Right lobe of liver (tissue), 6 donors: ENCODE measurements at regions not wholly inside any gene's neighbourhood (a gene's known extent, or its start where the extent isn't known, plus 50 kb on each side); places are given as distances from the start of the nearest gene placed in this dataset.
"Not testable (repeated sequence)": the region's sequence is repeated elsewhere in the genome, so short reads cannot be mapped to it uniquely, and the experiment has no call there.

Source experiments
- ATAC-seq, 4 donors: fragments of 200-7000 bp; cut with Tn5 transposase; one replicate each; pipeline ENCODE4 v1.9.1; 2020; ENCODE audit warnings: mild to moderate bottlenecking in 4 of 4, moderate library complexity in 4 of 4
- DNase-seq, 3 donors: peaks; one replicate each; pipeline ENCODE4 v3.0.0-alpha.2; 2020
- H3K27ac ChIP-seq, 3 donors: fragments of 200-600 bp; one replicate each; pipeline ENCODE4 v1.8.0; 2022
- H3K27me3 ChIP-seq, 2 donors: fragments of 200-600 bp; one replicate each; pipeline ENCODE4 v1.8.0; 2022
- H3K36me3 ChIP-seq, 4 donors: fragments of 200-600 bp; sonication (generic) in 1 of 4; one replicate each; pipeline versions ENCODE4 v1.5.1 to v1.8.0; 2017 to 2022; ENCODE audit warnings: control low read depth in 1 of 4
- H3K4me1 ChIP-seq, 4 donors: fragments of 200-600 bp; sonication (generic) in 1 of 4; one replicate each; pipeline versions ENCODE4 v1.5.1 to v1.8.0; 2017 to 2022; ENCODE audit warnings: control low read depth in 1 of 4
- H3K4me3 ChIP-seq, 3 donors: fragments of 200-600 bp; one replicate each; pipeline ENCODE4 v1.8.0; 2022
- H3K9me3 ChIP-seq, 4 donors: fragments of 200-600 bp; sonication (generic) in 1 of 4; one replicate each; pipeline versions ENCODE4 v1.5.1 to v1.8.0; 2017 to 2022; ENCODE audit warnings: control low read depth in 1 of 4
- POLR2A ChIP-seq: fragments of 450-650 bp; IDR thresholded peaks from one replicate; pipeline ENCODE4 v1.6.1; 2017; ENCODE audit warnings: antibody characterized with exemption, mild to moderate bottlenecking
- WGBS: methylation state at CpG from one replicate; pipeline ENCODE4 v1.1.6; 2018; ENCODE audit warnings: low coverage, low lambda C conversion rate; ENCODE audit not compliant: insufficient coverage; ENCODE audit errors: missing lambda C conversion rate; 5-methylcytosine and 5-hydroxymethylcytosine counted together
- intact Hi-C, 2 donors: fragments of 100-400 bp; cut with DNase I; formaldehyde crosslinking; loops; one replicate each; pipeline versions ENCODE4 v1.11.2 to v1.14.1; 2022
- TF ChIP-seq, protein P1 (sequence below), 4 donors: fragments of 200-600 bp in 3 of 4; fragments of 450-650 bp in 1 of 4; IDR thresholded peaks; one replicate each; pipeline versions ENCODE4 v1.5.1 to v1.8.0; 2016 to 2022; ENCODE audit warnings: antibody characterized with exemption in 4 of 4, mild to moderate bottlenecking in 2 of 4
- donor health status: DM: no; HTN: yes; CAD: no.
- donor health status: DM: no; HTN: no; CAD: no.
- donor health status: DM: no; HTN: no; CAD: no.
- donor health status: DM: no; HTN: yes; CAD: no.
- donor health status: DM: no; HTN: yes; CAD: no.

DNA sequence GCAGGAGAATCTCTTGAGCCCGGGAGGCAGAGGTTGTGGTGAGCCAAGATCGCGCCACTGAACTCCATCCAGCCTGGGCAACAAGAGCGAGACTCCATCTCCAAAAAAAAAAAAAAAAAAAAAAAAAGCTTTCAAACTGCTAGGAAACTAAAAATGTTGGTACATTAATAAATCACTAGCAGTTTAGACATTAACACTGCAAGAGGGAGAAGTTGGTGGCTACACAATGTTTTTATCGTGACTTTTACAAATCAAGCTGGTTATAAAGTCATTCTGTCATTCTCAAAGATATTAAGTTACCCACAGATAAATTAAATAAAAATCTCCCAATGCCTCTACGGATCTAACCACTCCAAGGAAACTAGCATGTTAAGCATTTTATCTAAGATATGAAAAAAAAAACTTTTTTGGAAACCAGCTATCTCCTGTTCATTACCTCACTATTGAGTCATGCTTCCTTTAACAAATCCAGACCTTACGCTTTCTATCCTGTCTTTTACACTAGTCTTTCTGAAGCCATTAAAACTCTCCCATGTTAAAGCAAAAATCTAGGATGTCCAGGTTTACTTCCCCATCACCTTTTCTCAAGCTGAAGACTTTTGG, 85.9 kb upstream of the SMURF2 start:
- ATAC-seq (peak in 1 of 4 donors; percentile 60), DNase-seq (no peak)
- Histone ChIP-seq H3K27ac (peak overlapping the region in 1 of 3 donors; percentile 44), H3K27me3 (no peaks in the 10 kb centered on the region), H3K36me3 (peaks cover 0 to 16% (median 2%) of the 10 kb centered on the region in 4 donors), H3K9me3 (no peaks in the 10 kb centered on the region), H3K4me3 (no peak overlapping the region), H3K4me1 (peaks cover 0 to 4% (median 0%) of the 10 kb centered on the region in 4 donors)
- WGBS: 60% methylated on average over 3 of the region's 7 CpGs
- intact Hi-C loops: no loop called here
- TF ChIP-seq POLR2A: no peak
- TF ChIP-seq, protein P1, sequence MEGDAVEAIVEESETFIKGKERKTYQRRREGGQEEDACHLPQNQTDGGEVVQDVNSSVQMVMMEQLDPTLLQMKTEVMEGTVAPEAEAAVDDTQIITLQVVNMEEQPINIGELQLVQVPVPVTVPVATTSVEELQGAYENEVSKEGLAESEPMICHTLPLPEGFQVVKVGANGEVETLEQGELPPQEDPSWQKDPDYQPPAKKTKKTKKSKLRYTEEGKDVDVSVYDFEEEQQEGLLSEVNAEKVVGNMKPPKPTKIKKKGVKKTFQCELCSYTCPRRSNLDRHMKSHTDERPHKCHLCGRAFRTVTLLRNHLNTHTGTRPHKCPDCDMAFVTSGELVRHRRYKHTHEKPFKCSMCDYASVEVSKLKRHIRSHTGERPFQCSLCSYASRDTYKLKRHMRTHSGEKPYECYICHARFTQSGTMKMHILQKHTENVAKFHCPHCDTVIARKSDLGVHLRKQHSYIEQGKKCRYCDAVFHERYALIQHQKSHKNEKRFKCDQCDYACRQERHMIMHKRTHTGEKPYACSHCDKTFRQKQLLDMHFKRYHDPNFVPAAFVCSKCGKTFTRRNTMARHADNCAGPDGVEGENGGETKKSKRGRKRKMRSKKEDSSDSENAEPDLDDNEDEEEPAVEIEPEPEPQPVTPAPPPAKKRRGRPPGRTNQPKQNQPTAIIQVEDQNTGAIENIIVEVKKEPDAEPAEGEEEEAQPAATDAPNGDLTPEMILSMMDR (IDR thresholded peaks at IDR 0.05): no peak

DNA sequence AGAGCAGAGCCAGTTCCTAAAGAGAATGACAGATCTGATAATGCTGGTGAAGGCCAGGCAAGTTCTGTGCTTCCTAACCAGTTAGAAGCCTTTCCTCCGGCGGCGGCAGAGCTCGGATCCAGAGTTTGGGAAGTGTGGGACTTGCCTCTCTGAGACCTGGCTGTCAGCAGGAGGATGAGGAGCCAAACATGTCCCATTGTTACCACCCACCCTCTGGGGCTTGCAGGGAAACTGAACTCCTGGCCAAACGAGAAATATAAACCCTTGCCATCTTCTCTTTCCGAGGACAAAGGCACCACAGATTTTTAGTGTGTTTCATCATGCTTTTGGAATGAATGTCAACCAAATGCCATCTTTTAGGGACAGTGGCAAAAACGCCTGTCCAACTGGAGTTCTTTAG, 80.2 kb upstream of the SMURF2 start:
- H3K4me1 ChIP-seq: peaks cover 0 to 4% (median 1%) of the 10 kb centered on the region in 4 donors
- no peak overlapping the region for H3K4me3 ChIP-seq
- intact Hi-C loops: no loop called here
- H3K27me3 ChIP-seq: no peaks in the 10 kb centered on the region
- DNase-seq: no peak
- ATAC-seq: no peak
- TF ChIP-seq, protein P1 (IDR thresholded peaks at IDR 0.05): no peak
- no peak for TF ChIP-seq POLR2A
- no peak overlapping the region for H3K27ac ChIP-seq
- H3K36me3 ChIP-seq: no peaks in the 10 kb centered on the region
- WGBS: 86% methylated on average over 3 of the region's 7 CpGs
- H3K9me3 ChIP-seq: no peaks in the 10 kb centered on the region

DNA sequence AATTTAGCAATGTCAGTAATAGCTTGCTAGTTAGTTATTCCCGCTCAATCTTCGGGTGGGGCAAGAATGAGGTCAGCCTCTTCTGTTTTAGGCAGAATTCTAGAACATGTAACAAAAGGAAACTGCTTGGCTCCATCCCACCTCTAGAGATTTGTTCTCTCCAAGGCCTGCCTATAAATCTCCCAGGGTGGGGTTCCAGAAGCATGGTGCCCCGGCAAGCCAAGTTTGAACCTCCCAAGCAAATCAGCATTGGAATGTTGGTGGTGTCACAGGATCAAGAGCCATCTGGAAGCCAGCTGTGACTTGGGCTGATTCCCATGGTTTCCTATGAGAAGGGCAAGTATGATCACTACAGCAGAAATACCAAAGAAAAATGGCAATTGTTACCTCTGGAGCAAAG, 79.8 kb upstream of the SMURF2 start:
- DNase-seq, intact Hi-C loops: not testable (repeated sequence)

DNA sequence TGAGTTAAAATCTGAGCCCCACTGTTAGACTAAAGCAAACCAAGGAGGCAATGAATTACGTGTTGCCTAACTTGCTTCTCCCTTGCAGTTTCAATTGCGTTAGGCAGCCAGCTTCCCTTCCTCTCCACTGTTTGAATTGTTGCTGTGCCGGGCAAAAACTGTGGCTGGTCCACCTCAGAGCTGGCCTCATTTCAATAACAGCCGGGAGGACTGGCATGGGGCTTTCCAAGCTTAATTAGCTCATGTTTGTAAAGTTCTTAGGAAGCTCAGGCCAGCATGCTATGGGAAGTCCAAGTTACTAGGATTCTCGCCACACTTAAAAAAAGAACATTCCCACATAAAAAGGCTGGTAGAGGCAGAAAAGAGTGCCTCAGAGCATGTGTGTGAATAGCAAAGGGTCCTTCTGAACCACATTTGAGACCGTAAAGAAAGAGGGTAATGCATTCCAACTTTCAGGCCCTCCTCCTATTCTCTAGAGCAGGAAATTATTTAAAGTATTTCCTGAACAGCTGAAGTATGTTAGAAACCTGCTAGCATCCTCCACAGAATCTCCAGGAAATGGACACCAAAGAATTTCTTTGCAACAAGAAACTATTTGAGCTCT, 79.0 kb upstream of the SMURF2 start:
- WGBS: 12% methylated on average over 6 of the region's 6 CpGs
- H3K27ac ChIP-seq: peak overlapping the region in 1 of 3 donors; percentile 9
- ATAC-seq: peak; percentile 57 to 84 (median 70)

More for the DNA sequence above, 79.8 kb upstream of the SMURF2 start:
- ATAC-seq, H3K36me3 ChIP-seq, H3K4me3 ChIP-seq, H3K4me1 ChIP-seq, H3K27ac ChIP-seq, H3K9me3 ChIP-seq, H3K27me3 ChIP-seq: not testable (repeated sequence)
- 71% methylated on average over 2 of the region's 3 CpGs for WGBS

More for the DNA sequence above, 79.0 kb upstream of the SMURF2 start:
- H3K36me3 ChIP-seq: no peaks in the 10 kb centered on the region
- no peaks in the 10 kb centered on the region for H3K9me3 ChIP-seq
- H3K27me3 ChIP-seq: no peaks in the 10 kb centered on the region
- TF ChIP-seq, protein P1 (IDR thresholded peaks at IDR 0.05): no peak
- no peak for TF ChIP-seq POLR2A
- no peak overlapping the region for H3K4me3 ChIP-seq
- intact Hi-C loops: no loop called here
- H3K4me1 ChIP-seq: peaks cover 0 to 3% (median 0%) of the 10 kb centered on the region in 4 donors
- peak in 1 of 3 donors; percentile 46 for DNase-seq
